NCI-H2029 treated with DMSO at 0.1 percent for 48 hours (cell line): ENCODE measurements at regions not wholly inside any gene's neighbourhood (a gene's known extent, or its start where the extent isn't known, plus 50 kb on each side); places are given as distances from the start of the nearest gene placed in this dataset.
"Not testable (repeated sequence)": the region's sequence is repeated elsewhere in the genome, so short reads cannot be mapped to it uniquely, and the experiment has no call there.

Experiments
- DNase-seq: peaks from one replicate; lab custom pipeline; 2025; lab: John Stamatoyannopoulos, UW

- DNase-seq = no peak
Measured at GRCh38 chr2:3899536-3900155, 196.3 kb downstream of the DCDC2C start.

- DNase-seq = no peak
Measured at GRCh38 chr2:3902131-3902530, 198.8 kb downstream of the DCDC2C start.

DNA sequence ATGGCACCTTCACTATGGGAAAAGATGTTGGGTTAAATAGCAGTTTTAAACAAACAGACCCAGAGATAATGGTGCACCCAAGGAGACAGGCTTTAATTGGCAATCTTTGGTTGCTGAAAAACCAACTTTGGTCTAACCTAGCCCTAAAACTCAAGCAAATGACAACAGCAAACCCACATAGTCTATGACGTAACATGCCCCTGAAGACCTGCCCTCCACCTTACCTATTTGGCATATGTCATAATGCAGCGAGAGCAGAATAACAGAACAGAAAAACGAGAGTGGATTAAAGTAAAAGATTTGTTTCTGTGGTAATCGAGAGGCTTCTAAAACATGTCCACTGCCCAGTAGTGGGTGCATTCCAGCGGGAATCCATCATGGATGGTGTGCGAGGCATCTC, 200.7 kb downstream of the DCDC2C start:
- DNase-seq = no peak

- DNase-seq = not testable (repeated sequence)
Measured at GRCh38 chr2:3908498-3908897, 205.1 kb downstream of the DCDC2C start.

DNA sequence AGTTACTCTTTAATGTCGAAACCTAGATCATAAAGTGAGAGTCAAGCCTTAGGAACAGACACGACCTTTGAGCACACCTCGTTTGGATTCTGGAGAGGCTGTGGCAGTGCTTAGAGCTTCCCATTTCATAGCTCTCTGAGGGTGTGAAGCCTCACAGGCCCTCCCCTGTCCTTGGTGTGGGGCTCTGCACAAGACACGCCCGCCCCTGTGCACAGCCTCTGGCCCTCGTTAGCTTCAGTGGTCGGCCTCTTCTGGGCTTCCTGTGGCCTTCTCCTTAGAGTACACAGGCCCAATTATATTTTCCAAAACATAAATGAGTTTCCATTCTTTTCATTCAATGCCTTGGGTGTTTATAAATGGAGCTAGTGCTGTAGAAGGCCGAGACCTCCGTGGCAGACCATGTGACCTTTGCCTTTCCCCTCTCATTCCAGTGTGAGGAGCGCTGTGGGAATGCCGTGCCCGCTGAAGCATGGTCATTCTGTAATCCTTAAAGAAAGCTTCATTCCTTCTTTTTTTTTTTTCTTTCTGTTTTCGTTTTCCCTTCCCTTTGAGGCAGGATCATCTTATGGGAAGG, 208.6 kb downstream of the DCDC2C start:
- DNase-seq = no peak

GRCh38 chr2:3913166-3913565, 209.8 kb downstream of the DCDC2C start:
- DNase-seq = no peak

DNA sequence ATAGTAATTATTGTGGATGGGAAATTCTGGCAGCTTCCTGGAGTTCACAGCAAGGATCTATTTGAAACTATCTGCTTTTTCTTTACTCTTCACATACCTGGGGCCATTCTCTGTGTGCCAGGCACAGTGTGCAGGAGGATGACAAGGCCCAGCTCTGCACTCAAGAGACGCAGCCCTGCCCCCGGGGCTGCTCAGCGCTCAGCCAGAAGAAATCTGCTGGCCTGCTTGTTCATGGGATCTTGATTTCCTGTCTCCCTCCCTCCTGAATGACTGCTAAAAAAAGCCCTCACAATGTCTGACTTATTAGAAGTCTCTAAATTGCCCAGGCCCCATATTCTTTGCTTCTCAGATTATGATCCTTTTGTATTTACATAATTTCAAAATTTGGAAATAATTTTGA, 210.9 kb downstream of the DCDC2C start:
- DNase-seq = no peak

GRCh38 chr2:3927031-3927430, 223.7 kb downstream of the DCDC2C start:
- no peak for DNase-seq

GRCh38 chr2:3929374-3929773, 226.0 kb downstream of the DCDC2C start:
- no peak for DNase-seq

DNA sequence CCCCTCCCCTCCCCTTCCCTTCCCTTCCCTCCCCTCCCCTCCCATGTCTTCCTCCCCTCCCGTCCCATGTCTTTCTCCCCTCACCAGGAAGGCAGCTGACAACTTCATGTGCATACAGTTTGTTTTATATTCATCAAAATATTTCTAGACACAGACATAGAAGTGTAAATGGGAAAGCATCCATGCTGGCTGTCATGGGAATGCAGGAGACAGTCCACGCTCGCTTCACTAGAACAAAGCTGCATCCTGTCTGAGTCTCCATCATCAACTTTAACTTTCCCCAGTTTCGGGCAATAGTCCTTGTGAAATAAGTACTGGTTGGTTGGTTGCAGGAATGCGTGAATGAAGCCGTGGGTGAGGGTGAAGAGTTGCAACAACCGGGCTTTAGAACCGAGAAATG, 226.9 kb downstream of the DCDC2C start:
- DNase-seq = no peak

- DNase-seq = no peak
Measured at GRCh38 chr2:3940661-3941060, 237.3 kb downstream of the DCDC2C start.

DNA sequence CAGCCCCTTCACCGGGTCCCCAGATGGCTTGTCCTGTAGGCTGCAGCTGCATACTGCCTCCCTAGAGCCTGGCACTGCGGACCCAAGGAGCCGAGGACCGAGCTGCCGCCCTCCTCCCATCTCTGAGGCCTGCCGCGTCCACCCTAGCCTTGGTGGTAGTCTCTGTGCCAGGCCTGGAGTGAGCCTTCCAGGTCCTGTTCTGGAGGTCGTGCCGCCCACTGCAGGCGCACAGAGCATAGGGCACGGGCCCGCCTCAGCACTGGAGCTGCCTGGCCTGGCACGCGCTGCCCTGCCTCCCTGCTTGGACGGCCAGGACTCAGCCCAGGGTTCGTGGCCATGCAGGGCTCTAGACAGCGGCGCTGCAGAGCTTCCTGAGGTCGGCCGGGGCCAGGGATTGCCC, 239.5 kb downstream of the DCDC2C start:
- no peak for DNase-seq

DNA sequence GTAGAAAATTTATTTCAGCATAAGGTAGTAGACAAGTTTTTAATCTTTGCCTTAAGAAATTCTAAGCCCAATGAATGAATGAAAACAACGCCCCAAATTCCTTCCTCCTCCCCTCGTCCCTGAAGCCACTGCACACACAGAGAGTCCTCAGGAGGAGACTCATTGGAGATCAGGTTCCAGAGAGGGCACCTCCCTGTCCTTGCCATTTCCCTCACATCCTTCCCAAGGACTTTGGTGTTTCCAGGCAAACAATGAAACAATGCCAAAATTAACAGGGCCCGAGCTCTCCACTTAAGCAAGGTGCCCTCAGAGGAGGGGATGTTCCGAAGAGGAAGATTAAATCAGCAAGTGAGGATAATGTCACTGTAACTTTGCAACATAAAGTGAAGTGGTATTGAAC, 240.7 kb downstream of the DCDC2C start:
- DNase-seq = no peak

GRCh38 chr2:3944841-3945240, 241.5 kb downstream of the DCDC2C start:
- DNase-seq = no peak

- no peak for DNase-seq
Measured at GRCh38 chr2:3948191-3948590, 244.8 kb downstream of the DCDC2C start.

DNA sequence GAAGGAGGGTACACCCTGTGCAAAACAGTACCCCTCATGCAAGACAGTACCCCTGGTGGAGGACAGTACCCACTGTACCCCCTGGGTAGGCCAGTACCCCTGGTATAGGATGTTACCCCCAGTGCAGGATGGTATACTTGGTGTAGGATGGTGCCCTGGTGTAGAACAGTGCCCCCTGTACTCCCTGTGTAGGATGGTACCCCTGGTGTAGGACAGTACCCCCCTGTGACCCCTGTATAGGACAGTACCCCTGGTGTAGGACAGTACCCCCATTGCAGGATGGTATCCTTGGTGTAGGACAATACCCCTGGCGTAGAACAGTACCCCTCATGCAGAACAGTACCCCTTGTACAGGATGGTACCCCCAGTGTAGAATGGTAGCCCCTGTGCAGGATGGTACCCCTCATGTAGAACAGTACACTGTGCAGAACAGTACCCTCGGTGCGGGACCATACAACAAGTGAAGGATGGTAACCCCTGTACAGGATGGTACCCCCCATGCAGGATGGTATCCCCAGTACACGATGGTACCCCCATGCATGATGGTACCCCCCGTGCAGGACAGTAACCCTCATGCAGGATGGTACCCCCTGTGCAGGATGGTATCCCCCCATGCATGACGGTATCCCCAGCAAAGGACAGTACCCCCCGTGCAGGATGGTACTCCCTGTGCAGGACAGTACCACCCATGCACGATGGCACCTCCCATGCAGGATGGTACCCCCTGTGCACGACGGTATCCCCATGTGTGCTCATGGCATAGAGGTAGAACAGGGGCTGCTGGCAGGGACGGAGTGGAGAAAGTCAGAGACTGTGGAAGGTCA, 248.0 kb downstream of the DCDC2C start:
- DNase-seq = no peak

- DNase-seq = no peak
Measured at GRCh38 chr2:3952866-3953516, 249.6 kb downstream of the DCDC2C start.

DNA sequence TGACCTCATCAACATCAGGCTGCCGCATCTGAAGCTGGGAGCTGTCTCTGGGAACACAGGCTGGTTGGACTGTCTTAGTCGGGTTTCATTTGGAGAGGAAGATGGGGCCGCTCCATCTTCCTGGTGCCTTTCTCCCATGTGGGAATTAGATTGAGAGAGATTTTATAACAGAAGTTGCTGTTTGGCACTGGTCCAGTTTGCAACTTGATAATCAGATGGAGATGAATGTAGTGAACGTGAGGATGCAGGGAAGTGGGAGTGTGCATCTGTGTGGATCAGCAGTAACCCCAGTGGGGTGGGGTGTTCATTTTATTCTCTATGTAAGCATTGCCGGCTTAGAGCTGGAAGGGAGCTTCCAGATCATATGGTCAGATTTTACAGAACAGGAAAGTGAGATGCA, 250.9 kb downstream of the DCDC2C start:
- no peak for DNase-seq

- DNase-seq = no peak
Measured at GRCh38 chr2:3956406-3956805, 253.0 kb downstream of the DCDC2C start.

DNA sequence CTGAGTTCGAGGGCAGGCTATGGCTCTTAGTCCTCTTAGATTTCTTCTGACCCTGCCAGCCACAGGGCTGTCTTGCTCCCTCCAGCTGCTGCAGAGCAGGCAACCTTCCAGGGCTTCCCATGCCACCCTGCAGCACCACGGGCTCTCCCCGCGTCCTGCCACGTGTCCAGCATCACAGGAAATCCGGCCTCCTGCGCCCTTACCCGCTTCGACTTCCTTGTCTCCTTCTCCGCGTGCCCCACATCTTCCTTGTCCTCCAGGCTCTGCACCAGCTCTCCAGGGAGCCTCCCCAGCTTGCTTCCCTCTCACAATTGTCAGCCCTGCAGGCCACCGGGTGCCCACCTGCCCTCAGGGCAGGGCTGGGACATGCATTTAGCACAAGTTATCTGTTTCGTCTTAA, 253.5 kb downstream of the DCDC2C start:
- no peak for DNase-seq

DNA sequence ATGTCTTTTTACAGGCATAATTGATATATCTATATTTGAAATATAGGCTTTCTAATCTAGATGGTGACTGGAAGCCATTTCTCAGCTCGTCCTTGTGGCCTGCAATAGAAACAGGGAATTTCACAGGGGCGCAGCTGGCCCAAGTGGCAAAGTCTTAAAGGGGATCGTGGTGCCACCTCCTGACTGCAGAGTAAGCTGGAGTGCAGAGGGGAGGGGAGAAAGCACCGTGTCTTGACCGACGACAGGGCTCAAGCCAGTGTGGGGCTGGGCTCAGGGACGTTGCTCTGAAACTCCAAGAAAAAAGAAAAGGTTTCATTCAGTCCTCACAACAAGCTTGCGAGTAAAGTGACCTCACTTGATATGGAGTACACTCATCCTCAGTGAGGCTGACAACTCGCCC, 255.1 kb downstream of the DCDC2C start:
- no peak for DNase-seq

DNA sequence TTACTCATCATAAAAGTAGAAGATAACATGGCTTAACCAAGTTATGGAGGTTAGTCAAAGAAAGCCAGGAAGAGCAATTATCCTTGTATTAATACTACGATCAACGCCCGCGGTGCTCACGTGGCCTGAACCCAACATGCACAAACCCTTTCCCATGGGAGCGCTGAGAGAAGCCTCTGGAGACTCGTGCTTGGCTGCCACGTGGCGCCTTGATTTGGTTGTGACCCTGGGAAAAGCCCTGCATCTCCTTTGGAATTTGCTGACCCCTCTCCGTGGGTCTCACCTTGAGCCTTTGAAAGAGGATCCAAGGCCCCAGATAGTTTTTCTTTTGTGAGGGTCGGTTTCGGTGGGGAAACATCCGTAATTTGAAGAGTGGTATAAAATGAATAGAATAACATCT, 255.6 kb downstream of the DCDC2C start:
- DNase-seq = no peak

DNA sequence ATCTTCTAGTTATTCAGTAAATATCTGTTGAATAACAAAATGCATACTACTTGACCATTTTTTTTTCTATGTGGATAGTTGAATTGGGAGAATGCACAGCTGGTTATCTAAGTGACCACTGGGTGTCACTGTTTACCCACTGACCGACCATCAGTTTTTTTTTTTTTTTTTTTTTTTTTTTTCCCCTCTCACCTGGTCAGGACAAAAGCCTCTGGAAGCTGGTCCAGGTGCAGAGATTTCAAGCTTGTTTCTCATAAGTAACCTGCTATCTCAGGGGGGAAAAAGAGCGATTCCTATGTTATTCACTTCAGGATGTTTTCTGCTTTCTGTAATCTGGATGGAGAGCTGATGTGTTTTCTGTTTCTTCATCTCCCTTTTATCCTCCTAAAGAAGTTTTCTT, 256.0 kb downstream of the DCDC2C start:
- peak; percentile 42 for DNase-seq
